Type B pancreatic cell (in vitro differentiated cells): ENCODE measurements at regions not wholly inside any gene's neighbourhood (a gene's known extent, or its start where the extent isn't known, plus 50 kb on each side); places are given as distances from the start of the nearest gene placed in this dataset.
A peak's percentile ranks its signal among the peaks of the same experiment; 100 is the strongest.

Experiments used
- DNase-seq: peaks from one replicate; pipeline ENCODE4 v3.0.0; 2021; ENCODE audit warnings: mixed read lengths; ENCODE audit not compliant: unreplicated experiment; ENCODE audit errors: extremely low spot score
- H3K27ac Mint-ChIP-seq: 2 replicates; pipeline ENCODE4 v1.8.0; 2021; ENCODE audit warnings: mild to moderate bottlenecking, mixed read lengths
- H3K27me3 Mint-ChIP-seq: 2 replicates; pipeline ENCODE4 v1.8.0; 2021; ENCODE audit warnings: mixed read lengths
- H3K36me3 Mint-ChIP-seq: 2 replicates; pipeline ENCODE4 v1.8.0; 2021; ENCODE audit warnings: mixed read lengths
- H3K4me1 Mint-ChIP-seq: one replicate; pipeline ENCODE4 v1.8.0; 2021; ENCODE audit warnings: mixed read lengths; ENCODE audit not compliant: unreplicated experiment
- H3K4me3 Mint-ChIP-seq: 2 replicates; pipeline ENCODE4 v1.8.0; 2021; ENCODE audit warnings: mild to moderate bottlenecking, mixed read lengths
- H3K9me3 Mint-ChIP-seq: 2 replicates; pipeline ENCODE4 v1.8.0; 2021; ENCODE audit warnings: mixed read lengths
- TF ChIP-seq, protein P1 (sequence below): fragments of 200-600 bp; sonication (generic); conservative IDR thresholded peaks from 2 replicates; pipeline ENCODE4 v1.5.0; 2021; ENCODE audit warnings: antibody characterized with exemption, mild to moderate bottlenecking

DNA sequence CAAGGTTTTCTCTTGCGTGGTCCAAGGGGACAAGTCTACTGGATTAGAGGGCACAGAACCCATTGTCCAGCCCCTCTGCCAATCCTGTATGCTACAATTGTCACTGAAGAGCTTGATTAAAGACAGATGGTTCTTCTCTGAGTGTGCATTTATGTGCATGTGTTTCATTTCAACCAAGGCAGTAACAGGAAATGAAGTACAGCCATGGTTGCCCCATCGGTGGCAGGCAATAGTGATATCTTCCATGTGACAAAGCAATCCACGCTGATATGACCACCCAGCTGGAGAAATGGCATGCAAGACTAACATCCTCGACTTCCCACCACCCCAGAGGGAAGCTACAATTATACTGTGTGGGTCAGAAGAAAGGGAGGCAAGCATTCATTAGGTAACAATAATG, 85.5 kb downstream of the UNC5CL start:
- Mint-ChIP-seq H3K27me3 (peaks cover 10% of the 10 kb centered on the region), H3K27ac (no peak overlapping the region)

DNA sequence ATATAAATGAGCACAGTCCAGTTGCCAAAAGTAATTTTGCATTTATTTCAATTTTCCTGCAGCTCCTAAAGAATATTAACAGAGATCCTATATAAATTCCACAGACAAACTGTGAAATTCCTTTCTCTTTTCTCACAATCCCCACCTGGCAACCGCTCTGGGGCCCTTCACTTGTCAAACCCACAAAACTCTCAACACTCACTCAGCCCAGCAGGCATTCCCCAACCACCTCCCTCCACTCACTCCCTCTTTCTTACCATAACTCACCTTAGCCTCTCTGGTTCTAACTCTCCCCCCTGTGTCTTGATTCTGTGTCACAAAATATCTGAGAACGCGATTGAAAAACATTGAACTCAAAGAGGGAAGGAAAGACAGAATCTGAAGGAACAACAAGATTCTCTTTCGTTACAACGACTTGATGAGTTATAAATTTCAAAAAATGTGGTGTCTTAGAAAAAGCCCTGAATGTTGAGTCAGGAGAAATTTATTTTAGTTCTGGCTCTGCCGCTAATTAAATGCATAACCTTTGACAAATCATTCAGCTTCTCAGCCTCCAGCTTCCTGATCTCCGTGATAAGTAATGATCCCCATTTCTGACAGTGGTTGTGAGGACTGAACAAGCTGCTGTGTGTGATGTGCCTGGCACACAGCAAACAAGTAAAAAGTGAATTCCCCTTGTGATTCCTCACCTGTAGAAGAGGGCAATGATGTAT, 87.9 kb downstream of the UNC5CL start:
- H3K4me3 Mint-ChIP-seq = no peak overlapping the region

More for the DNA sequence above, 85.5 kb downstream of the UNC5CL start:
- peaks cover 32% of the 10 kb centered on the region for H3K4me1 Mint-ChIP-seq
- H3K36me3 Mint-ChIP-seq = no peaks in the 10 kb centered on the region
- no peaks in the 10 kb centered on the region for H3K9me3 Mint-ChIP-seq
- TF ChIP-seq, protein P1, sequence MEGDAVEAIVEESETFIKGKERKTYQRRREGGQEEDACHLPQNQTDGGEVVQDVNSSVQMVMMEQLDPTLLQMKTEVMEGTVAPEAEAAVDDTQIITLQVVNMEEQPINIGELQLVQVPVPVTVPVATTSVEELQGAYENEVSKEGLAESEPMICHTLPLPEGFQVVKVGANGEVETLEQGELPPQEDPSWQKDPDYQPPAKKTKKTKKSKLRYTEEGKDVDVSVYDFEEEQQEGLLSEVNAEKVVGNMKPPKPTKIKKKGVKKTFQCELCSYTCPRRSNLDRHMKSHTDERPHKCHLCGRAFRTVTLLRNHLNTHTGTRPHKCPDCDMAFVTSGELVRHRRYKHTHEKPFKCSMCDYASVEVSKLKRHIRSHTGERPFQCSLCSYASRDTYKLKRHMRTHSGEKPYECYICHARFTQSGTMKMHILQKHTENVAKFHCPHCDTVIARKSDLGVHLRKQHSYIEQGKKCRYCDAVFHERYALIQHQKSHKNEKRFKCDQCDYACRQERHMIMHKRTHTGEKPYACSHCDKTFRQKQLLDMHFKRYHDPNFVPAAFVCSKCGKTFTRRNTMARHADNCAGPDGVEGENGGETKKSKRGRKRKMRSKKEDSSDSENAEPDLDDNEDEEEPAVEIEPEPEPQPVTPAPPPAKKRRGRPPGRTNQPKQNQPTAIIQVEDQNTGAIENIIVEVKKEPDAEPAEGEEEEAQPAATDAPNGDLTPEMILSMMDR = no peak
- H3K4me3 Mint-ChIP-seq = no peak overlapping the region
- no peak for DNase-seq

DNA sequence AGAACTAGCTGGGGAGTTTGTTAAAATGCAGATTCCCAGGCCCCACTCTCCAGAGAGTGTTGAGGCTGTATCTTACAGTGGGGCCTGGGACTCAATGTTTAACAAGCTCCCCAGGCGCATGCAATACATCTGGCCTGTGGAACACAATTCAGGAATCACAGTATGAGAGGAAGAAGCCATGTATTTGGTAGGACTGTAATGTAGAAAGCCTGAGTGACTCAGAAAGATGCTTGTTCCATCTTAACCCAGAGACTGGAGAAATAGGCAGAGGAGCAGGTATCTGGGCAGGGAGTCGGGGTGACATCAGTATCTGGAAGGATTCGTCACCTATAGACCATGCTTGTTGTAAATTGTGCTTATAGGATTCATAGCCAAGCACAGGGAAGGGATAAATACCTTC, 90.5 kb downstream of the UNC5CL start:
- Mint-ChIP-seq H3K27me3 (peaks cover 3% of the 10 kb centered on the region), H3K27ac (no peak overlapping the region), H3K36me3 (no peaks in the 10 kb centered on the region), H3K4me3 (no peak overlapping the region), H3K9me3 (no peaks in the 10 kb centered on the region), H3K4me1 (peaks cover 18% of the 10 kb centered on the region)
- TF ChIP-seq, protein P1 = no peak
- DNase-seq = no peak

More for the DNA sequence above, 87.9 kb downstream of the UNC5CL start:
- H3K36me3 Mint-ChIP-seq = no peaks in the 10 kb centered on the region
- peak overlapping the region; percentile 5 for H3K27ac Mint-ChIP-seq
- peaks cover 18% of the 10 kb centered on the region for H3K4me1 Mint-ChIP-seq
- peaks cover 9% of the 10 kb centered on the region for H3K27me3 Mint-ChIP-seq
- TF ChIP-seq, protein P1 = no peak
- H3K9me3 Mint-ChIP-seq = no peaks in the 10 kb centered on the region
- DNase-seq = no peak

DNA sequence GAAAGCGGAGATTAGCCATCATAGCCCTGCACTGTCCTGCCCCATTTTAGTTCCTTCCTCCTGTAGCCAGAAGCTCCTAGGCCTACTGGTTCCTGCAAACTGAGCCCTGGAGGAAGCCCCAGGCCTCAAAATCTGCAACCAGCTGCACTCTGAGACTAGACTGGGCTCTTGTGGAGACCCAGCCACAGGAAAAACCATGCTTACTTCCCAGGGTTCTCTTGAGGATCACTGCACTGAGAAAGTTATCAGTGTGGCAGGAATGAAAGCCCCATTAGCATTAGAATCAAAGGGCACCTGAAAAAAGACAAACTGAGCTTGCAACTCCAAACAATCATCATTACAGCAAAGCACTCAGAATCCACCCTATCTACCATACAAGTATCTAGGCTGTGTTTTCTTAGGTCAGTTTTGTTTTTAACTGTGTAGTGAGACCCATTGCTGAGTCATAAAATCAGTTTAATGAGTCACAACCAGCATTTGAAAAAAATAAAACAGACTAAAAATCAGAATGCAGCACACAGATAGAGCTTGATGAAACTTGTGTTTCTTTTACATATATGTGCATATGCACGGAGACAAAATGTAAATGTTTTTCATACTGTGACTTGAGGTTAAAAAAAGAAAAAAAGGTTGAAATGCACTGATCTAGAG, 91.0 kb downstream of the UNC5CL start:
- no peak overlapping the region for H3K4me3 Mint-ChIP-seq
- TF ChIP-seq, protein P1 = no peak
- peaks cover 3% of the 10 kb centered on the region for H3K27me3 Mint-ChIP-seq
- no peaks in the 10 kb centered on the region for H3K36me3 Mint-ChIP-seq
- no peak for DNase-seq
- H3K9me3 Mint-ChIP-seq = no peaks in the 10 kb centered on the region
- peaks cover 18% of the 10 kb centered on the region for H3K4me1 Mint-ChIP-seq
- H3K27ac Mint-ChIP-seq = no peak overlapping the region

DNA sequence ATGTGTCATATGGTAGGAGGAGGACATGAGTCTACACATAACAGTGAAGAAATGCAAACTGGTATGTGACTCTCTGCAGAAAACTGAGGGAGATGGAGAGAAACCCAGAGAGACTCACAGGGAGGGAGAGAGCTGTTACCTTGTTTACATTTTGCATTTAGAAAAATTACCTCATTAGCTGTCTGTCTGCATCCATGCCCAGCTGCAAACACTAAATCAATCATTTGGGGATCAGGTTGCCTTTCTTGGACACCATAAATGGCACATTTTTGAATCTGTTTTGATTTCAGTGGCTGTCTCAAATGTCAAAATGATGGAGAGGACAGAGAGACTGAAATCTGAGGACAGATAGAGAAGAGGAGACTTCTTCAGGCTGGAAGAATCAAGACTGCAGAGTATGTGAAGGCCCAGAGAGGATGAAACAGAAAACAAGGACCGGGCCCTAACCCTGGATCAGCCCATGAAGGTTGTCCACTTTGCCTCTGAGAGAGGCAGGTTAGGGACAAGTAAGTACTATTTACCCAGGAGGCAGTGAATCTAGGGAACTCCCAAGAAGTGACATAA, 92.2 kb downstream of the UNC5CL start:
- Mint-ChIP-seq H3K27ac (no peak overlapping the region), H3K4me1 (peaks cover 18% of the 10 kb centered on the region), H3K27me3 (peaks cover 3% of the 10 kb centered on the region), H3K9me3 (no peaks in the 10 kb centered on the region), H3K36me3 (no peaks in the 10 kb centered on the region), H3K4me3 (no peak overlapping the region)
- TF ChIP-seq, protein P1 = no peak
- no peak for DNase-seq
